ENCODE measurements at regions not wholly inside any gene's neighbourhood (a gene's known extent, or its start where the extent isn't known, plus 50 kb on each side); places are given as distances from the start of the nearest gene placed in this dataset.

GRCh38 chr11:112599856-112600533 is 339.3 kb upstream of the PLET1 start:
- ChIA-PET POLR2A (no interaction called here), CTCF (no interaction called here)
- TF ChIP-seq FOXM1 (IDR thresholded peaks at IDR 0.05; ENCODE audit: borderline replicate concordance) (no peak), SP1 (IDR thresholded peaks at IDR 0.05) (no peak), FOXA1 (IDR thresholded peaks at IDR 0.05) (no peak), FOXK2 (IDR thresholded peaks at IDR 0.05) (no peak), SUZ12 (IDR thresholded peaks at IDR 0.05) (no peak), TARDBP (IDR thresholded peaks at IDR 0.05) (no peak), LEF1 (IDR thresholded peaks at IDR 0.05; ENCODE audit: borderline replicate concordance) (no peak), CTBP1 (IDR thresholded peaks at IDR 0.05; ENCODE audit: borderline replicate concordance) (no peak), ZNF384 (IDR thresholded peaks at IDR 0.05) (no peak), BHLHE40 (IDR thresholded peaks at IDR 0.05; ENCODE audit: borderline replicate concordance) (no peak), PKNOX1 (IDR thresholded peaks at IDR 0.05) (no peak), ARNT (IDR thresholded peaks at IDR 0.05) (no peak), ELF4 (IDR thresholded peaks at IDR 0.05) (no peak)
- no peak for DNase-seq (ENCODE audit: extremely low spot score)

- DNase-seq (ENCODE audit: extremely low spot score), result no peak
- ChIA-PET POLR2A (no interaction called here), CTCF (no interaction called here)
- TF ChIP-seq PKNOX1 (IDR thresholded peaks at IDR 0.05) (no peak), FOXK2 (IDR thresholded peaks at IDR 0.05) (no peak), L3MBTL2 (conservative IDR thresholded peaks at IDR 0.05) (no peak), ELF4 (IDR thresholded peaks at IDR 0.05) (no peak), NFRKB (IDR thresholded peaks at IDR 0.05) (no peak)
Measured at GRCh38 chr11:112605093-112605666, 344.5 kb upstream of the PLET1 start.

GRCh38 chr11:112606656-112607055 is 346.0 kb upstream of the PLET1 start:
- ChIA-PET POLR2A (no interaction called here), CTCF (no interaction called here)
- TF ChIP-seq LEF1 (IDR thresholded peaks at IDR 0.05; ENCODE audit: borderline replicate concordance), result no peak
- TF ChIP-seq FOXA1 (IDR thresholded peaks at IDR 0.05), result no peak
- no peak for TF ChIP-seq SUZ12 (IDR thresholded peaks at IDR 0.05)
- no peak for TF ChIP-seq ZNF384 (IDR thresholded peaks at IDR 0.05)
- TF ChIP-seq PKNOX1 (IDR thresholded peaks at IDR 0.05), result no peak
- TF ChIP-seq SP1 (IDR thresholded peaks at IDR 0.05), result no peak
- no peak for TF ChIP-seq CTBP1 (IDR thresholded peaks at IDR 0.05; ENCODE audit: borderline replicate concordance)
- TF ChIP-seq NFRKB (IDR thresholded peaks at IDR 0.05), result no peak
- no peak for TF ChIP-seq ARNT (IDR thresholded peaks at IDR 0.05)
- no peak for TF ChIP-seq TARDBP (IDR thresholded peaks at IDR 0.05)
- no peak for TF ChIP-seq ELF4 (IDR thresholded peaks at IDR 0.05)
- TF ChIP-seq L3MBTL2 (conservative IDR thresholded peaks at IDR 0.05), result no peak
- no peak for TF ChIP-seq BHLHE40 (IDR thresholded peaks at IDR 0.05; ENCODE audit: borderline replicate concordance)

GRCh38 chr11:112608509-112608908 is 347.8 kb upstream of the PLET1 start:
- DNase-seq (ENCODE audit: extremely low spot score), result no peak
- CTCF ChIA-PET, result interaction anchor here (0.9 kb wide), 1 partner anchor 20 kb away, joined by 4 read pairs; no protein-coding TSS in a partner anchor
- POLR2A ChIA-PET, result no interaction called here
- TF ChIP-seq FOXA1 (IDR thresholded peaks at IDR 0.05) (no peak), SUZ12 (IDR thresholded peaks at IDR 0.05) (no peak), ZNF384 (IDR thresholded peaks at IDR 0.05) (no peak), FOXK2 (IDR thresholded peaks at IDR 0.05) (no peak), LEF1 (IDR thresholded peaks at IDR 0.05; ENCODE audit: borderline replicate concordance) (no peak)

More at GRCh38 chr11:112606656-112607055, 346.0 kb upstream of the PLET1 start:
- DNase-seq (ENCODE audit: extremely low spot score), result no peak

- ChIA-PET CTCF (no interaction called here), POLR2A (no interaction called here)
- DNase-seq (ENCODE audit: extremely low spot score), result no peak
- TF ChIP-seq FOXM1 (IDR thresholded peaks at IDR 0.05; ENCODE audit: borderline replicate concordance), result no peak
- no peak for TF ChIP-seq FOXA1 (IDR thresholded peaks at IDR 0.05)
- no peak for TF ChIP-seq NFRKB (IDR thresholded peaks at IDR 0.05)
- TF ChIP-seq SUZ12 (IDR thresholded peaks at IDR 0.05), result no peak
- TF ChIP-seq PKNOX1 (IDR thresholded peaks at IDR 0.05), result no peak
- TF ChIP-seq SP1 (IDR thresholded peaks at IDR 0.05), result no peak
- TF ChIP-seq ELF4 (IDR thresholded peaks at IDR 0.05), result no peak
- no peak for TF ChIP-seq LEF1 (IDR thresholded peaks at IDR 0.05; ENCODE audit: borderline replicate concordance)
- no peak for TF ChIP-seq TARDBP (IDR thresholded peaks at IDR 0.05)
- no peak for TF ChIP-seq ZNF384 (IDR thresholded peaks at IDR 0.05)
- TF ChIP-seq BHLHE40 (IDR thresholded peaks at IDR 0.05; ENCODE audit: borderline replicate concordance), result no peak
- TF ChIP-seq CTBP1 (IDR thresholded peaks at IDR 0.05; ENCODE audit: borderline replicate concordance), result no peak
- no peak for TF ChIP-seq FOXK2 (IDR thresholded peaks at IDR 0.05)
- no peak for TF ChIP-seq L3MBTL2 (conservative IDR thresholded peaks at IDR 0.05)
- TF ChIP-seq ARNT (IDR thresholded peaks at IDR 0.05), result no peak
Measured at GRCh38 chr11:112610494-112610893, 349.8 kb upstream of the PLET1 start.
